ENCODE measurements at regions not wholly inside any gene's neighbourhood (a gene's known extent, or its start where the extent isn't known, plus 50 kb on each side); places are given as distances from the start of the nearest gene placed in this dataset.

DNA sequence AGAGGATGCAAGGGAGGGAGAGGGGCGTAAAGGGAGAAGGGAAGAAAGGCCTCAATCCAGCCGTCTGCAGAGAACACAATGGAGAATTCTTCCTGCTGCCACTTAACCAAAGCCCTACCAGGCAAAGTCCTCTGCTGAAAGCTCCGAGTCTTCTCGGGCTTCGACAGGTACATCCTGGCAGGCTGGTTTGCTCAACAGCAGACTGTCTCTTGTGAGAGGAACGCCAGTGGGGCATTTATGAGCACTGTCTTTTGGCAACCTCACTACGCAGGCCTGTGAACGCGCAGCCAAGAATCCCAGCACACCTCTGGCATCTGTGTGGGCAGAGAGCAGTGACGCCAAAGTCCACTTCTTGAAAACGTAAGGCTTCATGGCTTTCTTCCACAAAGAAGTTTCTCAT lies 207.5 kb upstream of the FAM9B start:
- no peak for TF ChIP-seq CTCF (optimal IDR thresholded peaks at IDR 0.05 in 1 of 3, IDR thresholded peaks at IDR 0.05 in 1 of 3, conservative IDR thresholded peaks at IDR 0.05 in 1 of 3; ENCODE audit: extremely low read depth in 1 of 3, insufficient read depth in 2 of 3, low read length in 3 of 3)
- TF ChIP-seq EZH2 (IDR thresholded peaks at IDR 0.05; ENCODE audit: low read length): no peak

Measured in keratinocyte (primary cell).